ENCODE measurements at regions not wholly inside any gene's neighbourhood (a gene's known extent, or its start where the extent isn't known, plus 50 kb on each side); places are given as distances from the start of the nearest gene placed in this dataset.

DNA sequence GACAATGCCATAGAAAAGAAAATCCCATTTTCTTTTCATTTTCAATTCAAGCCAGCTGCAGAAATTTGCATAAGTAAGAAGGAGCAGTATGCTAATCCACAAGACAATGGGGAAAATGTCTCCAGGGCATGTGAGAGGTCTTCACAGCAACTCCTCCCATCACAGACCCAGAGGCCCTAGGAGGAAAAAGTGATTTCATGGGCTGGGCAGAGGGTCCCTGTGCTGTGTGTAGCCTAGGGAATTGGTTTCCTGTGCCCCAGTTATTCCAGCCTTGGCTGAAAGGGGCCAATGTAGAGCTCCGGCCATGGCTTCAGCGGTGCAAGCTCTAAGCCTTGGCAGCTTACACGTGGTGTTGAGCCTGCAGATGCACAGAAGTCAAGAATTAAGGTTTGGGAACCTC is 211.4 kb downstream of the CCDC59 start:
- H3K27ac Mint-ChIP-seq (ENCODE audit: unreplicated experiment), result no peak overlapping the region
- H3K4me1 Mint-ChIP-seq (ENCODE audit: unreplicated experiment), result no peaks in the 10 kb centered on the region
- H3K36me3 Mint-ChIP-seq (ENCODE audit: unreplicated experiment), result no peaks in the 10 kb centered on the region
- peaks cover 6% of the 10 kb centered on the region for H3K9me3 Mint-ChIP-seq (ENCODE audit: unreplicated experiment)
- H3K27me3 Mint-ChIP-seq (ENCODE audit: unreplicated experiment), result no peaks in the 10 kb centered on the region
- no peak overlapping the region for H3K4me3 Mint-ChIP-seq (ENCODE audit: unreplicated experiment)
- TF ChIP-seq, protein P1, sequence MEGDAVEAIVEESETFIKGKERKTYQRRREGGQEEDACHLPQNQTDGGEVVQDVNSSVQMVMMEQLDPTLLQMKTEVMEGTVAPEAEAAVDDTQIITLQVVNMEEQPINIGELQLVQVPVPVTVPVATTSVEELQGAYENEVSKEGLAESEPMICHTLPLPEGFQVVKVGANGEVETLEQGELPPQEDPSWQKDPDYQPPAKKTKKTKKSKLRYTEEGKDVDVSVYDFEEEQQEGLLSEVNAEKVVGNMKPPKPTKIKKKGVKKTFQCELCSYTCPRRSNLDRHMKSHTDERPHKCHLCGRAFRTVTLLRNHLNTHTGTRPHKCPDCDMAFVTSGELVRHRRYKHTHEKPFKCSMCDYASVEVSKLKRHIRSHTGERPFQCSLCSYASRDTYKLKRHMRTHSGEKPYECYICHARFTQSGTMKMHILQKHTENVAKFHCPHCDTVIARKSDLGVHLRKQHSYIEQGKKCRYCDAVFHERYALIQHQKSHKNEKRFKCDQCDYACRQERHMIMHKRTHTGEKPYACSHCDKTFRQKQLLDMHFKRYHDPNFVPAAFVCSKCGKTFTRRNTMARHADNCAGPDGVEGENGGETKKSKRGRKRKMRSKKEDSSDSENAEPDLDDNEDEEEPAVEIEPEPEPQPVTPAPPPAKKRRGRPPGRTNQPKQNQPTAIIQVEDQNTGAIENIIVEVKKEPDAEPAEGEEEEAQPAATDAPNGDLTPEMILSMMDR (IDR thresholded peaks at IDR 0.05), result no peak
- no peak for DNase-seq (ENCODE audit: extremely low spot score, unreplicated experiment)

DNA sequence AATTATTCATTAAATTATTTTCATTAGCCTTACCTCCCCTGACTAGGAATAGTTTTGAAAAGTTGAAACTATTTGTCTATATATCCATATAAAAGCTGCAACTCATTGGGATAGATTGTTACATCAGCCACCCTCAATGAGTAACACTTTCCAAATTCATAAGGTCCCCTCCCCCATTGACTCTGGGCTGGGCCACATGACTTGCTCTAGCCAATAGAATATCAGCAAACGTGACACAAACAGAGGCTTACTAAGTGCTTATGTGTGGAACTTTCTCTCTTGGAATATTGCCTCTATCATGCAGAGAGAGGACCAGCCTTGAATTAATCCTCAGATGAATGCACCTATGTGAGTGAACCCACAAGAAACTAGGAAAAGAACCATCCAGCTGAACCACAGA is 213.7 kb downstream of the CCDC59 start:
- TF ChIP-seq, protein P1 (IDR thresholded peaks at IDR 0.05), result no peak
- H3K27ac Mint-ChIP-seq (ENCODE audit: unreplicated experiment), result no peak overlapping the region
- no peaks in the 10 kb centered on the region for H3K36me3 Mint-ChIP-seq (ENCODE audit: unreplicated experiment)
- H3K27me3 Mint-ChIP-seq (ENCODE audit: unreplicated experiment), result no peaks in the 10 kb centered on the region
- no peaks in the 10 kb centered on the region for H3K4me1 Mint-ChIP-seq (ENCODE audit: unreplicated experiment)
- peaks cover 6% of the 10 kb centered on the region for H3K9me3 Mint-ChIP-seq (ENCODE audit: unreplicated experiment)
- no peak overlapping the region for H3K4me3 Mint-ChIP-seq (ENCODE audit: unreplicated experiment)
- no peak for DNase-seq (ENCODE audit: extremely low spot score, unreplicated experiment)

DNA sequence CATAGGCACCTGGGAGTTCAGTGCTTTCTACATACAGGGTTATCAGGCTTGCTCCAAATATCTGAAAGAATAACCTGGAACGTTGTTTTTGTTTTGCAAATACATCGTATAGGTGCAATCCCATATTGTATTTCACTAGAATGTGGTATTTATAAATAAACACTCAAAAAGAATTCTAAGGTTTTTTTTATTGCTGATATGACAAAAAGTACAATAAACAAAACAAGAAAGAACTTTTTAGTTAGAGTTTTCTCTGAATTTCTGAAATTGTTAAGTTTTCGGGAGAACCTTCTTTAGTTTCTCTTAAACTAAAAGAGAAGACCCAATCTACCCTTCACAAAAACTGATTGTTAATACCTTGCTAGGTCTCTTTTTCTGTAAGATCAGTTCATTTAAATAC is 225.8 kb downstream of the CCDC59 start:
- Mint-ChIP-seq H3K4me3 (ENCODE audit: unreplicated experiment) (no peak overlapping the region), H3K9me3 (ENCODE audit: unreplicated experiment) (peaks cover 4% of the 10 kb centered on the region), H3K36me3 (ENCODE audit: unreplicated experiment) (no peaks in the 10 kb centered on the region), H3K27ac (ENCODE audit: unreplicated experiment) (no peak overlapping the region), H3K27me3 (ENCODE audit: unreplicated experiment) (no peaks in the 10 kb centered on the region), H3K4me1 (ENCODE audit: unreplicated experiment) (no peaks in the 10 kb centered on the region)
- TF ChIP-seq, protein P1 (IDR thresholded peaks at IDR 0.05), result no peak
- DNase-seq (ENCODE audit: extremely low spot score, unreplicated experiment), result no peak

DNA sequence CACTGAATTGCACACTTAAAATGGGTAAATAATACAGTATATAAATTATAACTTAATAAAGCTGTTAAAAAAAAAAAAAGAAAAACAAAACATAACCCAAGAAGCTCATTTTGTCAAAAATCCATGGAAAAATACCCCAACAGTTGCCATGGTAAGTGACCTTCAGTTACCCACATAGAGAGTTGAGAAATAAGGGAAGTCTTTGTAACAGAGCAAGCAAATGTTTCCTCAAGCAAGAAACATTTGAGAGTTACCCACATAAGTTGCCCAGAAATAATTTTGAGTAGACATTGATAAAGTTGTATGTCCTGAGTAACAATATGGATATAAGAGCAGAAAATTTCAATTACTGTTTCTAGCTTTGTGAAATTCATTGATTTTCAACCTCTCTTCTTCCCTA is 227.4 kb downstream of the CCDC59 start:
- Mint-ChIP-seq H3K27me3 (ENCODE audit: unreplicated experiment) (no peaks in the 10 kb centered on the region), H3K9me3 (ENCODE audit: unreplicated experiment) (peaks cover 4% of the 10 kb centered on the region), H3K27ac (ENCODE audit: unreplicated experiment) (no peak overlapping the region), H3K36me3 (ENCODE audit: unreplicated experiment) (no peaks in the 10 kb centered on the region), H3K4me3 (ENCODE audit: unreplicated experiment) (no peak overlapping the region), H3K4me1 (ENCODE audit: unreplicated experiment) (no peaks in the 10 kb centered on the region)
- DNase-seq (ENCODE audit: extremely low spot score, unreplicated experiment), result no peak
- TF ChIP-seq, protein P1 (IDR thresholded peaks at IDR 0.05), result no peak

DNA sequence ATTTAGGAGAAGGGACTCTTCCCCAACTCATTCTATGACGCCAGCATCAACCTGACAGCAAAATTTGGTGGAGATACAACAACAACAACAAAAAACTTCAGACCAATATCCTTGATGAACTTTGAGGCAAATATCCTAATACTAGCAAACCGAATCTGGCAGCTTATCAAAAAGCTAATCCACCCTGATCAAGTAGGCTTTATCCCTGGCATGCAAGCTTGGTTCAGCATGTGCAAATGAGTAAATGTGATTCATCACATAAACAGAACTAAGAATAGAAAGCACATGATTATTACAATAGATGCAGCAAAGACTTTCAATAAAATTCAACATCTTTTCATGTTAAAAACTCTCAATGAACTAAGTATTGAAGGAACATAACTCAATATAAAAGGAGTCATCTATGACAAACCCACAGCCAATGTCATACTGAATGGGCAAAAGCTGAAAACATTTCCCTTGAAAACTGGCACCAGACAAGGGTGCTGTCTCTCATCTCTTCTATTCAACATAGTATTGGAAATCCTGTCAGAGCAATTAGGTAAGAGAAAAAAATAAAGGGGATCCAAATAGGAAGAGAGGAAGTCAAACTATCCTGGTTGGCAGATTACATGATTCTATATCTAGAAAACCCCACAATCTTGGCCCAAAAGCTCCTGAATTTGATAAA is 233.3 kb downstream of the CCDC59 start:
- no peaks in the 10 kb centered on the region for H3K36me3 Mint-ChIP-seq (ENCODE audit: unreplicated experiment)
- DNase-seq (ENCODE audit: extremely low spot score, unreplicated experiment), result no peak
- H3K27ac Mint-ChIP-seq (ENCODE audit: unreplicated experiment), result no peak overlapping the region
- TF ChIP-seq, protein P1 (IDR thresholded peaks at IDR 0.05), result no peak
- no peak overlapping the region for H3K4me3 Mint-ChIP-seq (ENCODE audit: unreplicated experiment)
- H3K27me3 Mint-ChIP-seq (ENCODE audit: unreplicated experiment), result no peaks in the 10 kb centered on the region
- H3K4me1 Mint-ChIP-seq (ENCODE audit: unreplicated experiment), result no peaks in the 10 kb centered on the region
- peaks cover 29% of the 10 kb centered on the region for H3K9me3 Mint-ChIP-seq (ENCODE audit: unreplicated experiment)

Measured in osteocyte (in vitro differentiated cells).